GM18508 (cell line): ENCODE measurements at regions not wholly inside any gene's neighbourhood (a gene's known extent, or its start where the extent isn't known, plus 50 kb on each side); places are given as distances from the start of the nearest gene placed in this dataset.

Experiments used
- ATAC-seq: cut with Tn5 transposase; IDR thresholded peaks from one replicate; pipeline ENCODE4 v1.9.1; 2021; ENCODE audit warnings: moderate number of reproducible peaks; ENCODE audit not compliant: insufficient read depth, unreplicated experiment

DNA sequence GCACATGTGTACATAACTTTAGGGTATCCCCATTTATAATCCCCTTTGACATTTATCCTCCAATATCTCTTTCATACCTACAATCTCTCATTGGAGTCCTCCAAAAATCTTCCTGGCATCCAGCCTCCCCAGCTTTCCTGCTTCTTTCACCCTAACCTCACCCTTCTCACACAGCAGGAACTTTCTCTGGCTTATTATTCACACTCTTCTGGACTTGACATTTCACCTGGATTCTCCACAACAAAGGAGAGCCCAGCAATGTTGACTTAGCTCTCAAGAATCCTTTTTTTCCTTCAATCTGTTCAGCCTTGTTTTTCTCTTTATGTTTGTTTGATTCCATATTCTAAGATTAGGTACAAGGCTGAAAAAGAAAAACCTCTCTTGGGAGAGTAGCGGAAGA, 783.6 kb upstream of the ACVR2A start:
- ATAC-seq, result no peak

DNA sequence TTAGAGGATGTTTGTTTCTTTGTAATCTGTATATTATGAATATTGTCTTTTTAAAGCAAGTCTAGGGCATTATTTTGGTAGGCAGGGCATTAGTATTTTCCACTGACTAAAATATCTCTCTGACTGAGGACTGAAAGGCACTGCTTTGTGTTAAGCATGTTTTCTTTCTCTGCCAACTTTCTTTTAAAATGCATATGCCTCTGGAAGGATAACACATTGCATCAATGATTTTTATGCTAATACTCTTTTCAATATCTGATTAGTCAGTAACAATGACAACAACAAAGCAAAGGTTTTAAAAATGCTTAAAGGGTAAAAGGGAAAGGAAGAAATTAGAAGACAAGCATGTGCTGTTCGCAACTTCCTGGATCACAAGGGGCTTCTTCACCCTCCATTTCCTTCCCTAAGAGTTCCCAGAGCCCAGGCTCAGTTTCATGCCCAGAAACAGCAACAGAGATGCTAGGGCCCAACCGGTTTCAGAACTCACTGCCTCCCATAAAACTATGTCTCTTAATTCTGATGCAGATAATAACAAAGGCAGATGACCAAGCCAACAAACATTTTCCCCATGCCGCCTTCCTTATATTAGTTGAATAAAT, 786.8 kb upstream of the ACVR2A start:
- ATAC-seq, result no peak

DNA sequence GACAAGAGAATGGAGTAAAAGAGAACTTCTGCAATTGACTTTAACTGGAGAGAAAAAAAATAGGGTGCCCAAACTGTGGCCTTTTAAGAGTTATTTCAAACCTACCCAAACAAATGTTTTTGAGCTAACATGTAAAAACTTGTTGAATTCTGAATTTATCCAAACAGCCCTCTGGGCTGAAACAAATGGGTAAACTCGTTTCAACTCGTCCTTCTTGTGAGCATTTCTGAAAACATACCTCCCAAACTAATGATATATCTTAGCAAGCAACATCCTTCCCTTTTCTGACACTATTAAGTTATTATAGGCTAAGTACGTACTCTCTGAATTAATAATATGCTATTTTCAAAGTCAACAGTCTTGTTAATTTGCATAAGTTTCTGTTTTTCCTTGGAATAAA, 793.0 kb upstream of the ACVR2A start:
- no peak for ATAC-seq

DNA sequence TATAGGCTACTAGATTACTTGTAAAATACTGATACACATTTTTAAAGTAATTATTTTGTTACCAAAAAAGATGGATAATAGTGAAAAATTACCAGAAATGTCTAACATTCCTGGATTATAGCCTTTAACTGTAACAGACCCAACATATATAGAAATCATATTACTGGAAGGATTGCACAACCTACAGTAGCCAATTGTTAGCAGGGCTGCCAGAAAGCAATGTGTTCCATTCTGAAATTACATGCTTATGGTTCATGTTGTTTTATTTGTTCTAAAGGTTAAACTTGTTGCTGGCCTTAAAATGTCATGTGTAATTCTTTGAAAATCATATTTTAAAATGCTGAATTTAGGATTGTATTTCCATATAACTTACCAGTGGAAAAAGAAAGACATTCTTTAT, 793.6 kb upstream of the ACVR2A start:
- ATAC-seq, result no peak

DNA sequence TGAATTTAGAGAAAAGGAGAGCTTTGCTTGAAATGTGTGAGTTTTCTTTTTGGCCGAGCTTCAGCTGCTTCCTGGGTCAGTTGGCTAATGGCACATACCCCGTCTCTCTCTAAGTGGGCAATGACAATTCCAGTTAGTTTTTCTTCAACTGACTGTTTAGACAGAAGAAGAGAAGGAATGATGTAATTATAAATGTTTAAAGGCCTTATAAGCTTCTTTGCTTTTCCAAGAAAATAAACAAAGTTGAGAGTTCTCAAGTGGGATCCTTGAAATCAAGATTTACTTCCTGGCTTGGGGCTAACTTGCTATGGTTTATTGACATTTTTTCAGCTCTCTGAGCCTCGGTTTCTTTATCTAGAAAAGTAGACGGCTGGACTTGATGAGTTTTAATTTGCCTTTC, 794.9 kb upstream of the ACVR2A start:
- no peak for ATAC-seq

DNA sequence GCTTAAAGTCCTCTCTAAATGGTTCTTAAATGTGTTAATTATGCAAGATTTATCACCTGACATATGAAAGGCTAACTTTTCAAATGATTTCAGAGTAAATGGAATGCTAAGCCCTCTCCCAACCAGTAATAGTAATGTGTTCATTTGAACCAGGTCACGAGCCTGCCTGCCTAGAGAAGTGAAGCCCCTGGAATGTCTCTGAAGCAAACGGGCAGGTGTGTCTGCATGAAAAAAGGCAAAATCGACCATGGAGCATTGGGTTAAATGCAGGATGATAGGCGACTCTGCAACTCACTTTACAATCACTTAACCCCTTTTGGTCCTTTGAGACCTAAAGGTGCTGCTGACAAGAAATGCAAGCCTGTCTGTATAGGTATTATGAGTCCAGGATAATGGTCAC, 798.4 kb upstream of the ACVR2A start:
- no peak for ATAC-seq

DNA sequence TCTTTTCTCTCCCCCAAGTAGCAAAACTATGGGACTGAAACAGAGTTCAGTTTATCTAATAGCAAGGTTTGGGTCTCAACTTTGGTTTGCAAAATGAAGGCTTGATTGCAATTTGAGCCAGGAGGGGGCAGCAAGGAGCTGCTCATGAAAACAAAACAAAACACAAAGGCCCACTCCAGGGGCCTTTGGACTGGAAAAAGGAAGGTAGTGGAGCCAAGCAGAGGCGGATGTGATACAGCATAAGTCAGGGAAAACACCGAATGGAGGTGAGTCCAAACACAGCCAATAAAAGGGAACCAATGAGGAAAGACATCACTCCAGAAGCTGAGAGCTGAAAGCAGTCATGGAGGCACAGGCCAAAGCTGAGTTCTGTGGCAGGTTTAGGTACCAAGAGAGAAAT, 799.7 kb upstream of the ACVR2A start:
- ATAC-seq, result no peak

DNA sequence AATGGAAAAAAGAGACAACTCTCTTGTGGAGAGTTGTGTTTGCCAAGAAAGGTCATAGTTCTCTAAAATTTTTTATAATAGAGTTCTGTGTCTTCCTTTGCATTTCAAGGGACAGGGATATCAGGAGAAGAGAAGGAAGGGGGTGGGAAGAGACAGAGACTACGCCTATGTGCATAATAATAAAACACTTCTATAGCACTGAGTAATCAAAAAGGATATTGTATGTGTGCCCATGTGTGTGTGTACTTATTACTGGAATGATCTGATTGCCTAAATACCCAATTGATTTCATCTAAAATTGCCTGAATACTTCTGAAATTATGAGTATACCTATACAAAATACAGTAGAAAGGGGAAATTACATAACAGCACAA, 803.7 kb upstream of the ACVR2A start:
- no peak for ATAC-seq

DNA sequence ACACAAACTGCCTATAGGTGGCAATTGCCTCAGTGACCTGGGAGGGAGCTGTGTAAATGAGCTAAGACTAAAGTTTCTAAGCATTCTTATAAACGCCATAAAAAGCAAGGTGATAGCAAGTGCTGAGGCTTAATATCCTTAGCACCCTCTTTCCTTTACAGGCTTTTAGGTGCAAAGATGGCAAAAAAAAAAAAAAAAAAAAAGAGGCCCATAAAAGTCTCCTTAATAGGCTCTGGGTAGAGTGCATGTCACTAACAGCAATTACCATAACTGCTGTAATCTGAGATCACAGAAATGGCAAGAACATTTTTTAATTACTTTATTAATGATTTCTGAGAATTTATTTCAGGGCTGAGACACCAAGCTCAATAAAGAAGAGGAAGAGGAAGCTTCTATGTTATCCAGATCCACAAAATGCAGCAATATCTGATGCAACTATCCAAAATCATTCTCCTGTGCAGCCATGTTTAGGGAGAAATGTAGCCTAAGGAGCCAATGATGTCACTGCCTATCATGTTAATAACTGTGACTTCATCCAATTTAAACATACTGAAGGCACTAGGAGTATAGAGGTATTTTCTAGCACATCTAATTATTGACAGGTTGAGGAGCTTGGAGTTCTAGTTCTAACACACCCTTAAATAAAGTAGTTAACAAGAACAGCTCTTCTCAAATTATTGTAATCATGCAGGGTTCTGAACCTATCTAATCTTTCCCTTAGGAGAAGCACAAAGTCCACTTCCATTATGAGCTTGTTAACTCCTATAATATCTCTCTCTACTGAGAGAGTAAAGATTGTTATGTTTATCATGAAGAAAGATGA, 804.3 kb upstream of the ACVR2A start:
- no peak for ATAC-seq

DNA sequence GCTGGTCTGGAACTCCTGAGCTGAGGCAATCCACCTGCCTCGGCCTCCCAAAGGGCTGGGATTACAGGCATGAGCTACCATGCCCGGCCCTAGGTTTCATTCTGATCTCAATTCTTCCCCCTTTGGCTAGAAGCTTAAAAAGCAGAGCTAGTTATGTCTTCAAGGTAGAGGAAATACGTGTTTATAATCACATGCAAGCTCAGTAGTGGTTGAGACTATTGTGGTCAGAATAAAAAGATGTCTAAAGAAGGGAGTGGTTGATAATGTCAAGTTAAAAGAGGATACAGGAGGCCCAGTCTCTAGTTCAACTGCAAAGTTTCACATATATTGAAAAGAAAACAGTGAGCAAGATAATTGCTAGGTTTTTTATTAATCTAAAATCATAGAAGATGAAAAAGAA, 807.8 kb upstream of the ACVR2A start:
- no peak for ATAC-seq

DNA sequence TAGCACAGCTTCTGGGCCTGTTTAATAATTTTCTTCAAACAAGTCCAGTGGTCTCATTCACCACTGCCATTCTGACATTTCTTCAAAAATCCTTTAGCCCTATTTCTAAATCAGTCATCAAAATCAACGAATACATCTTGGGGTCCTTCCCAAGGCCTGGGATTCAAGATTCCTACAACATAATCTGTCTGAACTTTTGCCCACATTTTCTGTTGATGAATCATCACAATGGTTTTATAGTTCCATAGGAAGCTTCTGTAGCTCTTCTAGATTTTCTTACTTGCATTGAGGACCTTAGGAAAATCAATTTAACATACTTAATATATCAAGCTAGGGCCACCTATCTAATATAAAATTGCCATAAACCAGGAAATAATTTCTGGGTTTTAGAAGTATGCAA, 811.8 kb upstream of the ACVR2A start:
- ATAC-seq, result no peak

DNA sequence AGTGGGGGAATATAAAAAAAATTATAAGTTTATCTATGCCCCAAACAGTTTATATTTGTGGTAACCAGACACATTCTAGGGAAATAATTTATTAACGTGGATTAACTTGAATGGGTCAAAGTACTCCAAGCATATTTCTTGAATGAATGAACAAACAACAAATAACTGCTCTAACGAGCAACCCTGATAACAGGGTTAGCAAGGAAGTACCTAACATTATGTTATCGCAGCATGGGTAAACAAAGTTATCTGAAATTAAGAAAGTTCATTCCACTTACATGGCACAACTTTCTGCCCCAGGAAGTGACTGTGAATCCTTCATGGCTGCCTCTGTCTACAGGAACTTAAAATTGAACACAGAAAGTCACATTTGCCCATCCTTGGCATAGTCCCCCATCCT, 812.9 kb upstream of the ACVR2A start:
- ATAC-seq, result no peak

DNA sequence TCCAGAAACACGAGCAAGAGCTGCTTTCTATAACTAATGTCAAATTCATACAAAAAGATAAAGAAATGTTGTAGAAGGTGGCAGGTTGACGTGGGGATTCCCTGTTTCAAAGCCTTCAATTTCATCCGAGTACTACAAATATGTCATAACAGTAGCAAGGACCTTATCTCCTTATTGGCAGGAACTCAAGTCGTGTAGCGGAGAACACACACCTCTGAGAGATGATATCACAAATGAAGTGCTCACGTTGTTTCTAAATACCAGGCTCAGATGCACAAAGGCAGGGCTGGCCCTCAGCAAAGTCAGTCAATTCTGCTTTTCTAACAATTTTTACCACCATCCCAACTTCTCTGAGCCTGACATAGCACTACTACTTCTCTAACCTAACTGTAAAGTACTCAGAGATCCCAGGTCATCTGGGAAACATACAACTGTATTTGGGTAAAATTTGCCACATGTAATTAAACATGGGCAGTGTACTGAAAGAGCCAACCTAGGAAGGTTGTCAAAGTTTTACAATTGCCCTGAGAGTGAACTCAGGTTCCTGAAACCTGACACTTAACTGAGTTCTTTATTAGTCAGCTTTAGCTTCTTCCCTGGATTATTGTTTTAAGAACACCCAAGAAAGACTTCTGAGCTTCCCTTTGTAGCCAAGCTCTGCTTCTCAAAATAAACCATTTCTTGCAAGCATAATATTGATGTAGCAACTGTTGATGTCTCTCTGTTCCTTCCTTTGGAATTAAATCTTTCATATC, 813.7 kb upstream of the ACVR2A start:
- no peak for ATAC-seq

DNA sequence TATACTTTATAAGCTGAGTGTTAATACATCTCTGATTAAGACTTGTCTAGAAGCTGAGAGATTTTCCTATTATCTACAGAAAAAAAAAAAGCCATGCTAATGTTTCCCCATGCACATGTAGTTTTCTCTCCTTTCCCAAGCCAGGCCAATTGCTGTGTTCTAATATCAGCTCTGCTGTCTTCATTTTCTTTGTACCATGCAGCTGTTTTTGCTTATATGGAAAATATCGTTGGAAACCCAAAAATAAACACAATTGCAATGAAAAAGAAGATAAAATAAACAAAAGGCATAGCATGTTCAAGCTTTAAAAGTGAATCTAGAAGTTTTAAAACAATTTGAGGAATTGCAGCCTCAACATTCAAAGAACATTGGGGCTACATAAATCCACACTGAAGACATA, 817.4 kb upstream of the ACVR2A start:
- ATAC-seq, result no peak

DNA sequence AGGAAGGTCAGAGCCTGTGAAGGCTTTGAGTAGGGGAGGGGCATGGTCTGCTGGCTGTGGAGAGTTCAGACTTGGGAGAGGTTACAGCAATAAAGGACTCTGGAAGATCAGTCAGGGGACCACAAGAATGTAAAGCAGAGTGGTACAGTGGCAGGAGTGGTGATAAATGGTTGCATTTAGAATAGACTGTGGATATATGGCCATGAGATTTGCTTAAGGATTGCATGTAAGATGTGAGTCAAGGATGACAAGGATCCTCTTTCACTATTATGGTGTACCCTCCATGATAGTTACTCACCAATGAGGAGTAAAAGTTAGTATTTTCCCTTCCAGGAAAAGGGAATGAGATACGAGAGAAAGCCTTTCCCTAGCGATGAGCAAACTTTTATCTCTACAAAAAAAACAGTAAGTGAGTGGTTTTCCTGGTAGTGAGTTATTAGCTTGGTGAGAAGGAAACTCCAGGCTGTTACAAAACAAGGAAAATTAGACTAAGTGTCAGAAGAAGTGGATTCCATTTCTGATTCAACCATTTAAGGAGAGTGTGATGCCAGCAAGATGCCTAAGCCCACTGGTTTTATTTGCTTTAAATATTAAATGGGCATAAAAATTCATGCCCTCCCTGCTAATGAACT, 818.0 kb upstream of the ACVR2A start:
- ATAC-seq, result no peak

DNA sequence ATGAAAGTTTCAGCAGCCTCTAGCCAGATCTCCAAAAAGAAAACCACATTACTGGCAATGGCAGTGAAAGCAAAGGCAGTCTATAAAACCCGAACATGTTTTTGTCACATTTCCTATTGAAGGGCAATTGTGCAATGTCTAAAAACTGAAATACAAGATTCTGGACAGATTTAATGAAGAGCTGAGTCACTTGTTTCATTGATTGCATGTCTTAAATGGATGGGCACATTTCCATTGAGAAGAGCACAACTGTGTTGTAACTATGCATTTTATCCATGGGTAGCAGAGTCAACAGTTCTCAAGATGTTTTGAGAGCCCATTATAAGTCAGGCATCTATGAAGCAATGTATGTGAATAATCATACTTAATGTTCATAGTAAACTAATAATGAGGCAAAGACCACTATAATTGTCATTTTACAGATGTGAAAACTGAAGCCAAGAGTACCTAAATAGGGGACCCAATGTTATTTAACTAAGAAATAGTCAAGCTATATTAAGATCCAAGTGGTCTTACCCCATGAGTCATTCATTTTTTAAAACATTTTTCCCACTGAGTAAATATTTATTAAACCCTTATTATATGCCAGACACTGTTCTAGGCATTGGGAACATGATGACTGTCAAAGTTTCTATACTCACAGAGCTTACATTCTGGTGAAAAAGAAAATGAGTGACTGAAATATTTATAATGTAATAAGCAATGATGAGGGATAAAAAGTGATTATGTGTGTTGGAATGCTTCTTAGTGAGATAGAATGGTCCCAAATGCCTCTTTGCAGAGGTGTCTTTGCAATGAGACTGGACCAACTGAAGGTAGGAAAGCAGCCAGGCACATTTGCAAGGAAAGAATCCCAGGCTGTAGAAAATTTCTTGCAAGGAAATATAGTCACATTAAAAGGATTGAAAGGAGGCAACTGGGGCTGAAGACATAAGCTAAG, 818.9 kb upstream of the ACVR2A start:
- ATAC-seq, result no peak

DNA sequence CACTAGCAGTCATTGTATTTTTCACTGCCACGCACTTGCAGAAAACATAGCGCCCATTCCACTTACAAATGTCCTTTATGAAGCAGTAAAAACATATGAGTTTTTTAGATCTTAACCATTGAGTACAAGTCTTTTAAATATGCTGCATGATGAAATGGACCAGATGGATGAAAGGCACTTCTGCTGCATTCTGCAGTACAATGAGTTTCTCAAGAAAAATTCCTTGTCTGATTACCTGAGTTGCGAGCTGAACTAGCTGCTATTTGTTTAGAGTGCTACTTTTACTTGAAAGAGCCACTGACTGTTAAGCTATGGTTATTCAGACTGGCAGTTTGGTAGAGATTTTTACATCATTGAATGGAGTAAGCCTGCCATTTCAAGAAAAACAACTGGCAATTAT, 825.5 kb upstream of the ACVR2A start:
- ATAC-seq, result no peak

DNA sequence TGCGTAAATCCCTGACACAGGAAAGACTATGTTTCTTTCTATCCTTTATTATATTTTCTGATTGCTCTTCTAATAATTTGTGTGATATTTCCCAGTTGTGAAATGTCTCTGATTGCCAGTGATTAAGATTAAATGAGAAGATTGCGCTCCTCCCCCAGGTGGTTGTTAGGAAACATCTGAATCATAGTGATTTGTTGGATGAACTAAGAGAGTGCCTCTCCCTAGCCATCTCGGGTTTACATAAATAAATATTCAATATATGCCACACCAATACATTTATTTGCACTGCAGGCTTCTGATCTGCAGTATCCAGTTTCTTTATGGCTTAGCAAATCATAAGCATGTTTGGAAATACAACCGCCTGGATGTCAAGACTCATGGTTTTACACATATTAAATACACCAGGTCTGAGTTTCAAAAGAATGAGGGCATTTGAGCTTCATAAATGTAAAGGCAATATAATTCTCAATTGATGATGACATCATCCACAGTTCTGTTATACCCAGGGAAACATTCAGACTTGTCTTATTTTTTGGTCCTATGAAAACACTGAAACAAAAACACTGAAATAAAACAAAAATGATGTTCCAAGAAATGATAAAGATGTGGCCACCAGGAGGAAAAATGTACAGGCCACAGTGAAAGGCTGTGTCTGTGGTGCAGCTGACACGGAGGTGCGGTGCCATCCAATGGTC, 826.7 kb upstream of the ACVR2A start:
- ATAC-seq, result no peak

DNA sequence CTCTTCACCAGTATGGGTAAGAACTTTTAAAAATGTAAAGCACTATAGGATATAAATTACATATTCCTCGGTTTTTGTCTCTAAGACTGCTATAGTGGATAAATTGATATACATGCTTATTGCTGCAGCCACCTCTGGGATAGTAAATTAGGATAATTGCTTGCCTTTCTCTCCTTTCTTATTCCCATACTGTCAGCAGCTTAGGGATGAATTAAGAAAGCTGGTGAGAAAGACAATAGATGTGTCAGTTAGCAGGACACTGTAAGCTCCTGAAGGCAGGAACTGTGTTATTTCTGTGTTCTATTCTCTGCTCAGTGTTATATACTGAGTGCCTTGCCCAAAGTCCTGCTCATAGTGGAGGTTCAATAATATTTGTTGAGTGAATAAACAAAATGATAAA, 828.6 kb upstream of the ACVR2A start:
- no peak for ATAC-seq
